Right lobe of liver (tissue), 4 donors: ENCODE measurements at regions not wholly inside any gene's neighbourhood (a gene's known extent, or its start where the extent isn't known, plus 50 kb on each side); places are given as distances from the start of the nearest gene placed in this dataset.

Experiments
- CTCF ChIP-seq, 4 donors: fragments of 200-600 bp in 3 of 4; fragments of 450-650 bp in 1 of 4; IDR thresholded peaks; one replicate each; pipeline versions ENCODE4 v1.5.1 to v1.8.0; 2016 to 2022; ENCODE audit warnings: antibody characterized with exemption in 4 of 4, mild to moderate bottlenecking in 2 of 4
- POLR2A ChIP-seq: fragments of 450-650 bp; IDR thresholded peaks from one replicate; pipeline ENCODE4 v1.6.1; 2017; ENCODE audit warnings: antibody characterized with exemption, mild to moderate bottlenecking
- donor health status: DM: no; HTN: no; CAD: no.
- donor health status: DM: no; HTN: no; CAD: no.
- donor health status: DM: no; HTN: yes; CAD: no.

GRCh38 chr2:145798419-145798818, 1278.5 kb upstream of the ZEB2 start:
- TF ChIP-seq CTCF (IDR thresholded peaks at IDR 0.05) (no peak), POLR2A (no peak)
